HCT116 (cell line): ENCODE measurements at regions not wholly inside any gene's neighbourhood (a gene's known extent, or its start where the extent isn't known, plus 50 kb on each side); places are given as distances from the start of the nearest gene placed in this dataset.

Source experiments
- ATAC-seq: fragments of 200-7000 bp; cut with Tn5 transposase; 2 replicates; pipeline ENCODE4 v1.9.1; 2020; ENCODE audit warnings: mild to moderate bottlenecking, moderate library complexity
- BruUV-seq: library from RNA; stranded (reverse); fragments of 400-500 nt; replicated peaks from 2 replicates; lab custom pipeline; 2021; lab: Mats Ljungman, UMichigan
- CTCF ChIA-PET: fragments of 300-600 bp; sonication (Branson Sonifier 250); formaldehyde crosslinking; loops from one replicate; lab custom pipeline; 2021; ENCODE audit warnings: antibody characterized with exemption; lab: Charles Lee
- POLR2A ChIA-PET: fragments of 300-600, 350-600 bp; sonication (Branson Sonifier 250); formaldehyde crosslinking; loops from one replicate; lab custom pipeline; 2021; ENCODE audit warnings: antibody characterized with exemption; lab: Charles Lee
- RAD21 ChIA-PET, 2 experiments: fragments of 300-600 bp; sonication (Branson Sonifier 250); formaldehyde crosslinking; loops; one replicate each; lab custom pipeline; 2023; ENCODE audit warnings: low total read pairs in 2 of 2; ENCODE audit not compliant: uncharacterized antibody in 2 of 2, unreplicated experiment in 2 of 2, low non-redundant PET in 1 of 2; lab: Charles Lee
- DNase-seq: peaks from one replicate; pipeline ENCODE4 v3.0.0-alpha.2; 2010; ENCODE audit warnings: low read depth, low spot score
- H2AFZ ChIP-seq: fragments of 200-600 bp; shearing (Covaris generic), sonication (generic); 2 replicates; pipeline ENCODE4 v1.6.1; 2017; ENCODE audit warnings: low read depth, mixed run types, mixed read lengths, antibody characterized with exemption, low read length; ENCODE audit not compliant: poor library complexity, severe bottlenecking
- H3K27ac ChIP-seq: 2 replicates; pipeline ENCODE4 v1.5.1; 2012; ENCODE audit warnings: low read depth, low read length
- H3K27me3 ChIP-seq: fragments of 200-600 bp; sonication (generic); 2 replicates; pipeline ENCODE4 v1.6.1; 2016; ENCODE audit warnings: mixed run types, low read length, mixed read lengths; ENCODE audit not compliant: insufficient read depth
- H3K36me3 ChIP-seq, 2 experiments: fragments of 200-500 bp in 1 of 2; fragments of 200-600 bp in 1 of 2; sonication (Bioruptor generic) in 1 of 2; sonication (generic) in 1 of 2; 2 replicates each; pipeline versions ENCODE4 v1.5.1 to v1.6.1; 2014 to 2016; ENCODE audit warnings: low read length in 2 of 2, inconsistent platforms in 1 of 2, mixed read lengths in 1 of 2, mixed run types in 1 of 2; ENCODE audit not compliant: insufficient read depth in 2 of 2, control insufficient read depth in 1 of 2
- H3K4me1 ChIP-seq, 2 experiments: fragments of 200-600 bp in 1 of 2; sonication (generic) in 1 of 2; 2 replicates each; pipeline versions ENCODE4 v1.5.1 to v1.6.1; 2012 to 2017; ENCODE audit warnings: low read length in 2 of 2, inconsistent platforms in 1 of 2, mild to moderate bottlenecking in 1 of 2, mixed read lengths in 1 of 2, mixed run types in 1 of 2, moderate library complexity in 1 of 2; ENCODE audit not compliant: insufficient read depth in 2 of 2, control insufficient read depth in 1 of 2
- H3K4me2 ChIP-seq: fragments of 200-600 bp; sonication (generic); 2 replicates; pipeline ENCODE4 v1.6.1; 2017; ENCODE audit warnings: mixed run types, low read length, mixed read lengths
- H3K4me3 ChIP-seq, 2 experiments: fragments of 200-600 bp in 1 of 2; sonication (generic) in 1 of 2; replicated peaks in 1 of 2; 2 replicates each; pipeline ENCODE4 v1.5.1; 2011 to 2016; ENCODE audit warnings: low read length in 2 of 2, control low read depth in 1 of 2, low read depth in 1 of 2, mild to moderate bottlenecking in 1 of 2, mixed read lengths in 1 of 2, mixed run types in 1 of 2
- H3K79me2 ChIP-seq: fragments of 200-600 bp; sonication (generic); 2 replicates; pipeline ENCODE4 v1.6.1; 2017; ENCODE audit warnings: mild to moderate bottlenecking, mixed run types, low read length, moderate library complexity, mixed read lengths; ENCODE audit not compliant: insufficient read depth
- H3K9ac ChIP-seq: fragments of 200-600 bp; sonication (generic); 2 replicates; pipeline ENCODE4 v1.6.1; 2016; ENCODE audit warnings: low read length, mixed read lengths
- H3K9me2 ChIP-seq: fragments of 200-600 bp; sonication (generic), shearing (Covaris generic); 2 replicates; pipeline ENCODE4 v1.6.1; 2017; ENCODE audit warnings: mixed run types, mild to moderate bottlenecking, moderate library complexity; ENCODE audit not compliant: insufficient read depth
- H3K9me3 ChIP-seq, 2 experiments: fragments of 200-500 bp in 1 of 2; fragments of 200-600 bp in 1 of 2; sonication (Bioruptor generic) in 1 of 2; sonication (generic) in 1 of 2; 2 replicates each; pipeline ENCODE4 v1.6.1; 2014 to 2017; ENCODE audit warnings: low read length in 2 of 2, mixed read lengths in 2 of 2, inconsistent platforms in 1 of 2, low read depth in 1 of 2, mild to moderate bottlenecking in 1 of 2, mixed run types in 1 of 2, moderate library complexity in 1 of 2; ENCODE audit not compliant: control insufficient read depth in 1 of 2, insufficient read depth in 1 of 2
- H4K20me1 ChIP-seq: fragments of 200-600 bp; sonication (generic), shearing (Covaris generic); 2 replicates; pipeline ENCODE4 v1.6.1; 2017; ENCODE audit warnings: mixed run types, mild to moderate bottlenecking, moderate library complexity; ENCODE audit not compliant: insufficient read depth
- ELF1 ChIP-seq: IDR thresholded peaks from 2 replicates; pipeline ENCODE4 v1.6.1; 2012; ENCODE audit warnings: low read depth, borderline replicate concordance
- EZH2 ChIP-seq: fragments of 200-600 bp; sonication (generic); IDR thresholded peaks from 2 replicates; pipeline ENCODE4 v1.6.1; 2017; ENCODE audit warnings: antibody characterized with exemption, mixed run types
- EZH2phosphoT487 ChIP-seq: fragments of 200-600 bp; IDR thresholded peaks from 2 replicates; pipeline ENCODE4 v1.6.1; 2018; ENCODE audit warnings: antibody characterized with exemption, borderline replicate concordance
- JUND ChIP-seq: IDR thresholded peaks from 2 replicates; pipeline ENCODE4 v1.6.1; 2012
- POLR2AphosphoS5 ChIP-seq: IDR thresholded peaks from 2 replicates; pipeline ENCODE4 v1.6.1; 2011; ENCODE audit warnings: mild to moderate bottlenecking, low read depth, low read length, moderate library complexity
- RAD21 ChIP-seq: IDR thresholded peaks from 2 replicates; pipeline ENCODE4 v1.6.1; 2012; ENCODE audit warnings: low read depth, mild to moderate bottlenecking
- TCF7L2 ChIP-seq: IDR thresholded peaks from 2 replicates; pipeline ENCODE4 v1.7.0; 2011; ENCODE audit warnings: borderline replicate concordance, inconsistent platforms; ENCODE audit not compliant: insufficient read depth, insufficient read length; ENCODE audit errors: extremely low read depth
- YY1 ChIP-seq: IDR thresholded peaks from 2 replicates; pipeline ENCODE4 v1.6.1; 2011; ENCODE audit warnings: low read length, low read depth, moderate library complexity, mild to moderate bottlenecking; ENCODE audit not compliant: insufficient replicate concordance; ENCODE audit errors: extremely low read depth
- ZNF274 ChIP-seq: fragments of 200-500 bp; sonication (Bioruptor generic); IDR thresholded peaks from 2 replicates; pipeline ENCODE4 v1.6.1; 2014; ENCODE audit warnings: mild to moderate bottlenecking, low read depth, low read length, inconsistent platforms
- intact Hi-C: fragments of 100-400 bp; cut with micrococcal nuclease; formaldehyde crosslinking; loops from 2 replicates; pipeline ENCODE4 v1.10.0; 2022
- TF ChIP-seq, protein P1 (sequence below): IDR thresholded peaks from 2 replicates; pipeline ENCODE4 v1.6.1; 2012
- TF ChIP-seq, protein P2 (sequence below): IDR thresholded peaks from 2 replicates; pipeline ENCODE4 v1.6.1; 2011; ENCODE audit warnings: mild to moderate bottlenecking, low read length, moderate library complexity; ENCODE audit not compliant: insufficient replicate concordance; ENCODE audit errors: extremely low read depth
- TF ChIP-seq, protein P3 (sequence below), 3 experiments: fragments of 200-600 bp in 1 of 3; sonication (generic) in 1 of 3; IDR thresholded peaks in 2 of 3; conservative IDR thresholded peaks in 1 of 3; 2 replicates each; pipeline ENCODE4 v1.5.1; 2012 to 2017; ENCODE audit warnings: low read depth in 2 of 3, low read length in 2 of 3, antibody characterized with exemption in 1 of 3, borderline replicate concordance in 1 of 3, control low read depth in 1 of 3, mild to moderate bottlenecking in 1 of 3, mixed read lengths in 1 of 3, mixed run types in 1 of 3, moderate library complexity in 1 of 3; ENCODE audit not compliant: insufficient read depth in 1 of 3

- ChIA-PET POLR2A (no interaction called here), RAD21 (no interaction called here)
- Histone ChIP-seq H2AFZ (no peak overlapping the region), H3K4me3 (no peak overlapping the region), H3K27ac (no peak overlapping the region), H3K36me3 (no peaks in the 10 kb centered on the region), H4K20me1 (no peaks in the 10 kb centered on the region)
- no peak for DNase-seq
- TF ChIP-seq RAD21 (no peak), ELF1 (no peak), JUND (no peak), ZNF274 (no peak), EZH2phosphoT487 (no peak), EZH2 (no peak), YY1 (no peak), TCF7L2 (no peak), POLR2AphosphoS5 (no peak)
- TF ChIP-seq, protein P1, sequence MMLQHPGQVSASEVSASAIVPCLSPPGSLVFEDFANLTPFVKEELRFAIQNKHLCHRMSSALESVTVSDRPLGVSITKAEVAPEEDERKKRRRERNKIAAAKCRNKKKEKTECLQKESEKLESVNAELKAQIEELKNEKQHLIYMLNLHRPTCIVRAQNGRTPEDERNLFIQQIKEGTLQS, result no peak
- TF ChIP-seq, protein P2, sequence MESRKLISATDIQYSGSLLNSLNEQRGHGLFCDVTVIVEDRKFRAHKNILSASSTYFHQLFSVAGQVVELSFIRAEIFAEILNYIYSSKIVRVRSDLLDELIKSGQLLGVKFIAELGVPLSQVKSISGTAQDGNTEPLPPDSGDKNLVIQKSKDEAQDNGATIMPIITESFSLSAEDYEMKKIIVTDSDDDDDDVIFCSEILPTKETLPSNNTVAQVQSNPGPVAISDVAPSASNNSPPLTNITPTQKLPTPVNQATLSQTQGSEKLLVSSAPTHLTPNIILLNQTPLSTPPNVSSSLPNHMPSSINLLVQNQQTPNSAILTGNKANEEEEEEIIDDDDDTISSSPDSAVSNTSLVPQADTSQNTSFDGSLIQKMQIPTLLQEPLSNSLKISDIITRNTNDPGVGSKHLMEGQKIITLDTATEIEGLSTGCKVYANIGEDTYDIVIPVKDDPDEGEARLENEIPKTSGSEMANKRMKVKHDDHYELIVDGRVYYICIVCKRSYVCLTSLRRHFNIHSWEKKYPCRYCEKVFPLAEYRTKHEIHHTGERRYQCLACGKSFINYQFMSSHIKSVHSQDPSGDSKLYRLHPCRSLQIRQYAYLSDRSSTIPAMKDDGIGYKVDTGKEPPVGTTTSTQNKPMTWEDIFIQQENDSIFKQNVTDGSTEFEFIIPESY, result no peak
- TF ChIP-seq, protein P3, sequence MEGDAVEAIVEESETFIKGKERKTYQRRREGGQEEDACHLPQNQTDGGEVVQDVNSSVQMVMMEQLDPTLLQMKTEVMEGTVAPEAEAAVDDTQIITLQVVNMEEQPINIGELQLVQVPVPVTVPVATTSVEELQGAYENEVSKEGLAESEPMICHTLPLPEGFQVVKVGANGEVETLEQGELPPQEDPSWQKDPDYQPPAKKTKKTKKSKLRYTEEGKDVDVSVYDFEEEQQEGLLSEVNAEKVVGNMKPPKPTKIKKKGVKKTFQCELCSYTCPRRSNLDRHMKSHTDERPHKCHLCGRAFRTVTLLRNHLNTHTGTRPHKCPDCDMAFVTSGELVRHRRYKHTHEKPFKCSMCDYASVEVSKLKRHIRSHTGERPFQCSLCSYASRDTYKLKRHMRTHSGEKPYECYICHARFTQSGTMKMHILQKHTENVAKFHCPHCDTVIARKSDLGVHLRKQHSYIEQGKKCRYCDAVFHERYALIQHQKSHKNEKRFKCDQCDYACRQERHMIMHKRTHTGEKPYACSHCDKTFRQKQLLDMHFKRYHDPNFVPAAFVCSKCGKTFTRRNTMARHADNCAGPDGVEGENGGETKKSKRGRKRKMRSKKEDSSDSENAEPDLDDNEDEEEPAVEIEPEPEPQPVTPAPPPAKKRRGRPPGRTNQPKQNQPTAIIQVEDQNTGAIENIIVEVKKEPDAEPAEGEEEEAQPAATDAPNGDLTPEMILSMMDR (IDR thresholded peaks at IDR 0.05 in 2 of 3, conservative IDR thresholded peaks at IDR 0.05 in 1 of 3; ENCODE audit: borderline replicate concordance in 1 of 3, insufficient read depth in 1 of 3, low read depth in 2 of 3, low read length in 2 of 3), result no peak
- TF ChIP-seq, all 23 proteins: peak for 0
- no peaks in the 10 kb centered on the region for H3K9me3 ChIP-seq
- CTCF ChIA-PET, result no interaction called here
- H3K9ac ChIP-seq, result no peak overlapping the region
- no peaks in the 10 kb centered on the region for H3K4me1 ChIP-seq
- H3K4me2 ChIP-seq, result no peak overlapping the region
- H3K79me2 ChIP-seq, result no peaks in the 10 kb centered on the region
- intact Hi-C loops, result no loop called here
- peaks cover 30% of the 10 kb centered on the region for H3K27me3 ChIP-seq
- no TSS peak for BruUV-seq
- H3K9me2 ChIP-seq, result no peaks in the 10 kb centered on the region
- no peak for ATAC-seq
These were observed 289.2 kb upstream of the HDAC4 start for GRCh38 chr2:239689985-239690384.
